Nephron progenitor cell (in vitro differentiated cells): ENCODE measurements at regions not wholly inside any gene's neighbourhood (a gene's known extent, or its start where the extent isn't known, plus 50 kb on each side); places are given as distances from the start of the nearest gene placed in this dataset.

Experiments
- DNase-seq: peaks from one replicate; pipeline ENCODE4 v3.0.0; 2021
- H3K27ac Mint-ChIP-seq: 2 replicates; pipeline ENCODE4 v1.8.0; 2021; ENCODE audit warnings: mild to moderate bottlenecking, moderate library complexity, mixed read lengths
- H3K27me3 Mint-ChIP-seq: 2 replicates; pipeline ENCODE4 v1.8.0; 2021; ENCODE audit warnings: mild to moderate bottlenecking, low read depth, mixed read lengths; ENCODE audit not compliant: poor library complexity
- H3K36me3 Mint-ChIP-seq: 2 replicates; pipeline ENCODE4 v1.8.0; 2021; ENCODE audit warnings: low read depth, mixed read lengths
- H3K4me1 Mint-ChIP-seq: 2 replicates; pipeline ENCODE4 v1.8.0; 2021; ENCODE audit warnings: mixed read lengths
- H3K4me3 Mint-ChIP-seq: 2 replicates; pipeline ENCODE4 v1.8.0; 2021; ENCODE audit warnings: mild to moderate bottlenecking, moderate library complexity, mixed read lengths
- H3K9me3 Mint-ChIP-seq: 2 replicates; pipeline ENCODE4 v1.8.0; 2021; ENCODE audit warnings: mild to moderate bottlenecking, moderate library complexity, mixed read lengths
- TF ChIP-seq, protein P1 (sequence below): fragments of 200-600 bp; sonication (generic); IDR thresholded peaks from 2 replicates; pipeline ENCODE4 v1.5.0; 2021; ENCODE audit warnings: antibody characterized with exemption

DNA sequence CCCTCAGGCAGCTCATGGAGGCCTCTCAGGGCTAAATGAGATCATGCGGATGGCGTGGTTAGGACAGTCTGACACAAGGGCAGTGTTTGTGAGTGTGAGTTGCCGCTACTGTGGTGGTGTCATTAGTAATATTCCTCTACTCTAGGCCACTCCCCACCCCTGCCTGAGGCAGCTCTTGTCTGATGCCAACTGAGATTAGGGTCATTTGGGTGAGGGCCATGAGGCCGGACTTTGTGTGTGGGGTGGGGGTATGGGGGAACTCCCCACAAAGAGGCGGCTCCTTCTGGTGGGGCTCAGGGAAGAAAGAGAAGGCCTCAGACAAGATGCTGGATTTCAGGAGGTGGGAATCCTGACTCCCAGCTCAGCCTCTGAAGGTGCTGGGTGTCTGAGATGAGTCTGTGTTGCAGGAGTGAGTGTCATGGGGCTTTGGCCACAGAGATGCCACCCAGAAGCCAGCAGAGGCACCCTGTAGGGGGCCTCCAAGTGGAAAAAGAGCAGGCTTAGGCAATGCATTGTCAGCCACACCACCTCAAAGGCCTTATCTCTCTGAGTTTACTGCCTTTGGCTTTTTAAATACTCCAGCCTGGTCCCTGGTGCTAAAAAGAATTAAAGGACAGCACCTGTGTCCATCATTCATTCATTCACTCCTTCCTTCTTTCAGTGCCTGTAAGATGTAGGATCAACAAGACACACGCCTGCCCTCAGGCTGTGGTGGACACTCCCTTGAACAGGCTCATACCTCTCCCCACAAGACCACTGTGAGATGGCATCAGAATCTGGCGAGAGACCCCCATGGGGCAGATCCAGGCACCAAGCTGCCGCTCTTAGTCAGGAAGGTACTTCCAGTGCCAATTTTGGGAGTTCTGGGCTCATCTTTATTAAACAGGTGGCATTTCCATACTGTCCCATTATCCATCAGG, 175.2 kb downstream of the MRPL14 start:
- H3K4me1 Mint-ChIP-seq, result peaks cover 12% of the 10 kb centered on the region
- peaks cover 38% of the 10 kb centered on the region for H3K27me3 Mint-ChIP-seq
- H3K36me3 Mint-ChIP-seq, result no peaks in the 10 kb centered on the region
- peaks cover 15% of the 10 kb centered on the region for H3K9me3 Mint-ChIP-seq
- no peak overlapping the region for H3K4me3 Mint-ChIP-seq
- H3K27ac Mint-ChIP-seq, result no peak overlapping the region
- TF ChIP-seq, protein P1, sequence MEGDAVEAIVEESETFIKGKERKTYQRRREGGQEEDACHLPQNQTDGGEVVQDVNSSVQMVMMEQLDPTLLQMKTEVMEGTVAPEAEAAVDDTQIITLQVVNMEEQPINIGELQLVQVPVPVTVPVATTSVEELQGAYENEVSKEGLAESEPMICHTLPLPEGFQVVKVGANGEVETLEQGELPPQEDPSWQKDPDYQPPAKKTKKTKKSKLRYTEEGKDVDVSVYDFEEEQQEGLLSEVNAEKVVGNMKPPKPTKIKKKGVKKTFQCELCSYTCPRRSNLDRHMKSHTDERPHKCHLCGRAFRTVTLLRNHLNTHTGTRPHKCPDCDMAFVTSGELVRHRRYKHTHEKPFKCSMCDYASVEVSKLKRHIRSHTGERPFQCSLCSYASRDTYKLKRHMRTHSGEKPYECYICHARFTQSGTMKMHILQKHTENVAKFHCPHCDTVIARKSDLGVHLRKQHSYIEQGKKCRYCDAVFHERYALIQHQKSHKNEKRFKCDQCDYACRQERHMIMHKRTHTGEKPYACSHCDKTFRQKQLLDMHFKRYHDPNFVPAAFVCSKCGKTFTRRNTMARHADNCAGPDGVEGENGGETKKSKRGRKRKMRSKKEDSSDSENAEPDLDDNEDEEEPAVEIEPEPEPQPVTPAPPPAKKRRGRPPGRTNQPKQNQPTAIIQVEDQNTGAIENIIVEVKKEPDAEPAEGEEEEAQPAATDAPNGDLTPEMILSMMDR, result no peak
- no peak for DNase-seq

DNA sequence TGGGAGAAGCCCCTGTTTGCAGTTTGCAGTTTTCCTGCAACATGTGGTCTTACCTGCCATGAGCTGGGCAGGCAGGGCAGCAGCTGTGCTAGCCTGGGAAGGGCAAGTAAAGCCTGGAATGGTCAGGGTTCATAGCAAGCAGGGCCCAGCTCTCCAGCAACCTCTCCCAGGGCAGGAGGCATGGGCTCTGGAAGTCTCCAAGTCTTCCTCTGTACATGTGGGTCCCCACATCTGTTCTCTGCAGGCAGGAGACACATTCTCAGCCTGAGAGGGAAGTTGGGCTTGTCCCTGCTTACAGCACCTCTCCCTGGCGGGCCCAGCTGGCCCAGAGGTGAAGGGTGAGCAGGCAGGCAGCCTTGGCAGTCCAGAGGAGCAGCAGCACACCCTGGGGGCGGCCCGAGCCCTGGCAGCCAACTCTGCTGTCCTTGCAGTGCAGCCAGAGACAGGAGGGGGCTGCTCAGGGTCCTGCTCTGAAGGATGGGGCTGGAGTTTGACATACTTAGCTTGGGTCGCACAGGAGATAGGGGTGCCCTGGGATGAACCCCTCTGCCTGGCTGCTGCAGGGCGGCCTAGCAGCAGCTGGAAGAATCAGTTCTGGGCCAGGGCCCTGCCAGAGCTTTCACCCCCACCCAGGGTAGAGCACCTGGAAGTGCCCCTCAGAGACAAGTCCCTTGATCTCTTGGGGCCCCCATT, 176.0 kb downstream of the MRPL14 start:
- peak; percentile 77 for DNase-seq
- H3K4me1 Mint-ChIP-seq, result peaks cover 12% of the 10 kb centered on the region

DNA sequence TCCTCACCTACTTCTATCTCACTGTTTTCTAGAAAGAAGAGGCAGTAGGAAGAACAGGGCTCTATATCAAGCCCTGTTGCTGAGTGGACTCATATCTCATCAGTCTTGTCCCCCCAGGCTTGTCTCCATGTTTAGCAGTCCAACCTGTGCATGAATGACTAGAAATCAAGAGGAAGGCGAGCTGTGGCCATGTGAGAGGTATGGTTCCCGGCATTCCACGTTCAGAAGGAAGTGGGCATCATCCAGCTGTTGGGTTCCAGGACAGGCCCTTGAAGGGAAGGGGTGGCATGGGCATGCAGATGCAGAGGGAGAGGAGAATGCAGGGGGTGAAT, 176.6 kb downstream of the MRPL14 start:
- Mint-ChIP-seq H3K36me3 (no peaks in the 10 kb centered on the region), H3K4me3 (no peak overlapping the region), H3K27me3 (peaks cover 51% of the 10 kb centered on the region), H3K9me3 (peaks cover 16% of the 10 kb centered on the region), H3K27ac (no peak overlapping the region), H3K4me1 (peaks cover 12% of the 10 kb centered on the region)
- no peak for DNase-seq
- TF ChIP-seq, protein P1, result no peak

More for the DNA sequence above, 176.0 kb downstream of the MRPL14 start:
- Mint-ChIP-seq H3K4me3 (no peak overlapping the region), H3K27me3 (peaks cover 46% of the 10 kb centered on the region), H3K36me3 (no peaks in the 10 kb centered on the region), H3K27ac (no peak overlapping the region), H3K9me3 (peaks cover 15% of the 10 kb centered on the region)
- TF ChIP-seq, protein P1, result peak; percentile 62

DNA sequence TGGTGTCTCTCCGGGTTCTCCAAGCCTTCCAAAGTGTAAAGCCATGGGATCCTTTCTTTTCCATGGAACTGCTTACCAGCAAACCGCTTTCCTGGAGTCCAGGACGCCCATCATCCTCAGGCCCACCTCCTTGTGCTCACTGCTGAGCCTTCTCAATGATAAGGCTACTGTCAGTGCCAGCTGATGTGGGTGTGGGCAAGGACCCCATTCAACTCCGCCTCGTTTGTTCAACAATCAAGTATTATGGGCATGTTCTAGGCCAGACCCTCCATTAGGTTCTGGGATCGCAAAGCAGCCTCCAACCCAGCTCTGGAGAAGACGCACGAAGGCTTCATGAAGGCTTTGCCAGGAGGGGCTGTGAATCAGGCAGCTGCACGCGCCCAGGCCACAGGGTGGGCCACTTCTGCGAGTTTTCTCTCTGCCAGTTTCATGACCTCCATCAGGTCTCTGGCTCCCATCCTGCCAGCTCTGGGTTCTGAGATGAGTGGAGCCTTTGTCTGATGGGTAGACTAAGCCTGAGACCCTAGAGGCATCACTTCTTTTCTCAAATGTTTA, 177.1 kb downstream of the MRPL14 start:
- TF ChIP-seq, protein P1, result no peak
- H3K27ac Mint-ChIP-seq, result no peak overlapping the region
- peaks cover 12% of the 10 kb centered on the region for H3K4me1 Mint-ChIP-seq
- DNase-seq, result no peak
- peaks cover 17% of the 10 kb centered on the region for H3K9me3 Mint-ChIP-seq
- peaks cover 56% of the 10 kb centered on the region for H3K27me3 Mint-ChIP-seq
- H3K4me3 Mint-ChIP-seq, result no peak overlapping the region
- no peaks in the 10 kb centered on the region for H3K36me3 Mint-ChIP-seq

DNA sequence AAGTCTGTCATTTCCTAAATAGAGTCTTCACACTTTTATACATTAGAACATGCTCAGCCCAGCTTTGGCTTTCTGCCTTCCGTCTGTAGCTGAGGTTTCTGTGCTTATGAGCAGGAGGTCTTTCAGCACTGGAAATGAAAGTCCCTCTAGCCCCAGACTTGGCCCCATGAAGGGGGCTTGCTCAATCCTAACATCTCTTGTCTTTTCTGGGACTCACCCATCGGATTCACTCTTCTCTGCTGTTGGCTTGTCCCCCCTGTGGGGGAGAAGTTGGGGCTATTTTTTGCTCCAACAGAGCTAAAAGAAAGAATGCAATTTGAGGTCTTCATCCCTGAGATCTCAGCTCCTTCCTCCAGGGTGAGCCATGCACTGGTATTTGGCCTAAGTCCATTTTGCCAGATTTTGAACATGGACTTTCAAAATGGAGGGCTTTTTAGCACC, 177.7 kb downstream of the MRPL14 start:
- no peak for DNase-seq
- H3K27ac Mint-ChIP-seq, result no peak overlapping the region
- H3K4me3 Mint-ChIP-seq, result no peak overlapping the region
- peaks cover 12% of the 10 kb centered on the region for H3K4me1 Mint-ChIP-seq
- peaks cover 22% of the 10 kb centered on the region for H3K9me3 Mint-ChIP-seq
- H3K27me3 Mint-ChIP-seq, result peaks cover 60% of the 10 kb centered on the region
- H3K36me3 Mint-ChIP-seq, result no peaks in the 10 kb centered on the region
- TF ChIP-seq, protein P1, result no peak
